IMR-90 (cell line): ENCODE measurements at regions not wholly inside any gene's neighbourhood (a gene's known extent, or its start where the extent isn't known, plus 50 kb on each side); places are given as distances from the start of the nearest gene placed in this dataset.

Experiments used
- ATAC-seq: fragments of 200-7000 bp; cut with Tn5 transposase; 2 replicates; pipeline ENCODE4 v1.9.1; 2020; ENCODE audit warnings: low read depth, mild to moderate bottlenecking, moderate library complexity
- BruUV-seq: library from RNA; stranded (reverse); fragments of 400-500 nt; replicated peaks from 2 replicates; lab custom pipeline; 2021; lab: Mats Ljungman, UMichigan
- CTCF ChIA-PET: fragments of 300-600 bp; formaldehyde crosslinking; extraction: SDS; loops from one replicate; lab custom pipeline; 2021; ENCODE audit warnings: antibody characterized with exemption; lab: Yijun Ruan, JAX
- POLR2A ChIA-PET: fragments of 300-600 bp; sonication (Branson Sonifier 250); formaldehyde crosslinking; loops from one replicate; lab custom pipeline; 2022; ENCODE audit warnings: antibody characterized with exemption; ENCODE audit not compliant: unreplicated experiment; lab: Charles Lee
- DNase-seq: peaks from one replicate; pipeline ENCODE4 v3.0.0; 2013
- H2AFZ ChIP-seq: replicated peaks from 2 replicates; pipeline ENCODE3; 2013; ENCODE audit warnings: low read length, mild to moderate bottlenecking; ENCODE audit not compliant: poor library complexity
- H2AK5ac ChIP-seq: 2 replicates; pipeline ENCODE4 v1.6.1; 2013; ENCODE audit warnings: low read depth, low read length, inconsistent platforms
- H2AK9ac ChIP-seq: replicated peaks from 2 replicates; pipeline ENCODE3; 2013; ENCODE audit warnings: mild to moderate bottlenecking, low read depth, low read length, moderate library complexity; ENCODE audit not compliant: poor library complexity
- H2BK120ac ChIP-seq: 2 replicates; pipeline ENCODE4 v1.6.1; 2013; ENCODE audit warnings: low read depth, low read length, inconsistent platforms
- H2BK15ac ChIP-seq: 3 replicates; pipeline ENCODE4 v1.6.1; 2013; ENCODE audit warnings: low read depth, low read length, inconsistent platforms
- H2BK20ac ChIP-seq: 2 replicates; pipeline ENCODE4 v1.6.1; 2013; ENCODE audit warnings: low read depth, mild to moderate bottlenecking, inconsistent platforms, low read length, moderate library complexity
- H2BK5ac ChIP-seq: 2 replicates; pipeline ENCODE4 v1.6.1; 2013; ENCODE audit warnings: mild to moderate bottlenecking, low read depth, low read length, inconsistent platforms; ENCODE audit not compliant: poor library complexity, severe bottlenecking
- H3K14ac ChIP-seq: replicated peaks from 2 replicates; pipeline ENCODE4 v1.6.1; 2013; ENCODE audit warnings: low read depth, low read length, inconsistent platforms
- H3K18ac ChIP-seq: 2 replicates; pipeline ENCODE4 v1.6.1; 2013; ENCODE audit warnings: low read depth, low read length, control low read depth
- H3K23ac ChIP-seq: 2 replicates; pipeline ENCODE4 v1.6.1; 2013; ENCODE audit warnings: low read depth, low read length, inconsistent platforms
- H3K27ac ChIP-seq: 2 replicates; pipeline ENCODE4 v1.5.1; 2013; ENCODE audit warnings: mild to moderate bottlenecking, control low read depth, low read length; ENCODE audit not compliant: insufficient read depth
- H3K27me3 ChIP-seq: 2 replicates; pipeline ENCODE4 v1.6.1; 2013; ENCODE audit warnings: low read length; ENCODE audit not compliant: control insufficient read depth, insufficient read depth
- H3K36me3 ChIP-seq: 2 replicates; pipeline ENCODE4 v1.6.1; 2013; ENCODE audit warnings: low read length, mixed read lengths; ENCODE audit not compliant: control insufficient read depth, insufficient read depth
- H3K4ac ChIP-seq: 2 replicates; pipeline ENCODE4 v1.6.1; 2013; ENCODE audit warnings: low read depth, low read length, inconsistent platforms
- H3K4me1 ChIP-seq: 2 replicates; pipeline ENCODE4 v1.6.1; 2013; ENCODE audit warnings: low read length, mixed read lengths; ENCODE audit not compliant: control insufficient read depth, insufficient read depth
- H3K4me2 ChIP-seq: 2 replicates; pipeline ENCODE4 v1.6.1; 2013; ENCODE audit warnings: low read depth, mild to moderate bottlenecking, control low read depth, low read length, moderate library complexity
- H3K4me3 ChIP-seq: 2 replicates; pipeline ENCODE4 v1.5.1; 2013; ENCODE audit warnings: low read depth, mild to moderate bottlenecking, control low read depth, low read length, moderate library complexity; ENCODE audit not compliant: insufficient read depth
- H3K56ac ChIP-seq: 2 replicates; pipeline ENCODE4 v1.6.1; 2013; ENCODE audit warnings: low read length, inconsistent platforms; ENCODE audit not compliant: insufficient read depth; ENCODE audit errors: extremely low read depth
- H3K79me1 ChIP-seq, 2 experiments: 2 replicates each; pipeline ENCODE4 v1.6.1; 2013; ENCODE audit warnings: low read length in 2 of 2, inconsistent platforms in 1 of 2, low read depth in 1 of 2
- H3K9ac ChIP-seq: 2 replicates; pipeline ENCODE4 v1.6.1; 2013; ENCODE audit warnings: low read depth, low read length, control low read depth
- H3K9me1 ChIP-seq: 2 replicates; pipeline ENCODE4 v1.6.1; 2013; ENCODE audit warnings: low read length, inconsistent platforms; ENCODE audit not compliant: insufficient read depth
- H3K9me3 ChIP-seq: 2 replicates; pipeline ENCODE4 v1.6.1; 2013; ENCODE audit warnings: low read length; ENCODE audit not compliant: control insufficient read depth, insufficient read depth
- H4K20me1 ChIP-seq: 2 replicates; pipeline ENCODE4 v1.6.1; 2013; ENCODE audit warnings: low read length, inconsistent platforms; ENCODE audit not compliant: insufficient read depth
- H4K5ac ChIP-seq: 2 replicates; pipeline ENCODE4 v1.6.1; 2013; ENCODE audit warnings: mild to moderate bottlenecking, low read depth, low read length, control low read depth
- H4K8ac ChIP-seq, 2 experiments: 2 replicates each; pipeline ENCODE4 v1.6.1; 2013; ENCODE audit warnings: low read depth in 2 of 2, low read length in 2 of 2, control low read depth in 1 of 2, inconsistent platforms in 1 of 2
- H4K91ac ChIP-seq: 2 replicates; pipeline ENCODE4 v1.6.1; 2013; ENCODE audit warnings: low read depth, low read length, inconsistent platforms; ENCODE audit not compliant: insufficient read depth
- BHLHE40 ChIP-seq: fragments of 150-350 bp; IDR thresholded peaks from 2 replicates; pipeline ENCODE4 v1.6.1; 2016; ENCODE audit warnings: mild to moderate bottlenecking, low read depth, low read length
- CEBPB ChIP-seq: IDR thresholded peaks from 2 replicates; pipeline ENCODE4 v1.6.1; 2012; ENCODE audit warnings: low read depth, low read length, improper control_type of control experiment
- CHD1 ChIP-seq: IDR thresholded peaks from 2 replicates; pipeline ENCODE4 v1.6.1; 2012; ENCODE audit warnings: low read depth, low read length, improper control_type of control experiment
- CTCF ChIP-seq: conservative IDR thresholded peaks from 2 replicates; pipeline ENCODE4 v1.5.1; 2012; ENCODE audit warnings: mild to moderate bottlenecking, low read depth, low read length, improper control_type of control experiment
- ELK1 ChIP-seq: fragments of 150-350 bp; IDR thresholded peaks from 2 replicates; pipeline ENCODE4 v1.6.1; 2016; ENCODE audit warnings: low read depth, mild to moderate bottlenecking, low read length, moderate library complexity, borderline replicate concordance
- FOS ChIP-seq: fragments of 150-350 bp; IDR thresholded peaks from 2 replicates; pipeline ENCODE4 v1.6.1; 2016; ENCODE audit warnings: low read depth, low read length
- MAFK ChIP-seq: IDR thresholded peaks from 2 replicates; pipeline ENCODE4 v1.6.1; 2012; ENCODE audit warnings: low read depth, low read length, improper control_type of control experiment
- MAZ ChIP-seq: IDR thresholded peaks from 2 replicates; pipeline ENCODE4 v1.6.1; 2012; ENCODE audit warnings: low read depth, mild to moderate bottlenecking, low read length, improper control_type of control experiment, moderate library complexity, borderline replicate concordance
- MXI1 ChIP-seq: IDR thresholded peaks from 2 replicates; pipeline ENCODE4 v1.6.1; 2012; ENCODE audit warnings: low read depth, mild to moderate bottlenecking, low read length, moderate library complexity, borderline replicate concordance
- NFE2L2 ChIP-seq: fragments of 150-350 bp; IDR thresholded peaks from 2 replicates; pipeline ENCODE4 v1.6.1; 2016; ENCODE audit warnings: low read depth, mild to moderate bottlenecking, low read length
- POLR2A ChIP-seq: IDR thresholded peaks from 2 replicates; pipeline ENCODE4 v1.6.1; 2012; ENCODE audit warnings: mild to moderate bottlenecking, low read depth, low read length
- RAD21 ChIP-seq: IDR thresholded peaks from 2 replicates; pipeline ENCODE4 v1.6.1; 2012; ENCODE audit warnings: low read length, improper control_type of control experiment
- RCOR1 ChIP-seq: IDR thresholded peaks from 2 replicates; pipeline ENCODE4 v1.6.1; 2012; ENCODE audit warnings: mild to moderate bottlenecking, low read length, improper control_type of control experiment; ENCODE audit not compliant: insufficient replicate concordance
- RFX5 ChIP-seq: IDR thresholded peaks from 2 replicates; pipeline ENCODE4 v1.8.0; 2012; ENCODE audit warnings: low read depth, mild to moderate bottlenecking, low read length, moderate library complexity
- SMC3 ChIP-seq: fragments of 150-350 bp; IDR thresholded peaks from 2 replicates; pipeline ENCODE4 v1.6.1; 2016; ENCODE audit warnings: low read depth, mild to moderate bottlenecking, antibody characterized with exemption, low read length, moderate library complexity
- USF2 ChIP-seq: fragments of 150-350 bp; IDR thresholded peaks from 2 replicates; pipeline ENCODE4 v1.6.1; 2017; ENCODE audit warnings: mild to moderate bottlenecking, antibody characterized with exemption, low read length, low read depth
- WGBS, 2 experiments: methylation state at CpG; one replicate each; pipeline versions ENCODE4 v1.1.5 to v1.1.7; 2013; ENCODE audit warnings: missing lambda C conversion rate in 2 of 2; ENCODE audit not compliant: insufficient read length in 1 of 2; ENCODE audit errors: extremely low coverage in 2 of 2; 5-methylcytosine and 5-hydroxymethylcytosine counted together
- dilution Hi-C: fragments of 300-500 bp; cut with HindIII; formaldehyde crosslinking; loops from one replicate; pipeline ENCODE4 v1.14.3; 2018; ENCODE audit warnings: low sequenced_read_pairs; ENCODE audit not compliant: unreplicated experiment
- in situ Hi-C: fragments of 300-500 bp; cut with MboI; formaldehyde crosslinking; loops from 3 replicates; pipeline ENCODE4 v1.14.3; 2019; ENCODE audit warnings: low sequenced_read_pairs, inconsistent platforms, mixed read lengths
- intact Hi-C: fragments of 100-400 bp; cut with micrococcal nuclease; formaldehyde crosslinking; loops from 2 replicates; pipeline ENCODE4 v1.10.0; 2022

- 73% methylated on average over 2 of the region's 4 CpGs; no CpG with 5 or more reads in 1 of the 2 experiments for WGBS, 2 experiments
- no peaks in the 10 kb centered on the region for H3K9me3 ChIP-seq
- ATAC-seq (no peak), DNase-seq (no peak)
- no peak overlapping the region for H3K4me3 ChIP-seq
- H4K91ac ChIP-seq = no peak overlapping the region
- in situ Hi-C loops (no loop called here), intact Hi-C loops (no loop called here), dilution Hi-C loops (no loop called here)
- no peak overlapping the region for H3K4me2 ChIP-seq
- H3K79me1 ChIP-seq = no peaks in the 10 kb centered on the region
- H3K14ac ChIP-seq = no peak overlapping the region
- H3K27me3 ChIP-seq = no peaks in the 10 kb centered on the region
- H3K9ac ChIP-seq = no peak overlapping the region
- H2BK15ac ChIP-seq = no peak overlapping the region
- H3K23ac ChIP-seq = no peak overlapping the region
- CTCF ChIA-PET = no interaction called here
- H3K18ac ChIP-seq = no peak overlapping the region
- no peak overlapping the region for H3K4ac ChIP-seq
- no peak overlapping the region for H4K5ac ChIP-seq
- no peak overlapping the region for H3K56ac ChIP-seq
- H2AFZ ChIP-seq = no peak overlapping the region
- BruUV-seq = no TSS peak
- no peaks in the 10 kb centered on the region for H3K4me1 ChIP-seq
- H3K27ac ChIP-seq = no peak overlapping the region
- POLR2A ChIA-PET = no interaction called here
- no peak overlapping the region for H2BK5ac ChIP-seq
- H2BK20ac ChIP-seq = no peak overlapping the region
- no peaks in the 10 kb centered on the region for H3K9me1 ChIP-seq
- TF ChIP-seq RFX5 (no peak), CTCF (no peak), BHLHE40 (no peak), POLR2A (no peak), MAFK (no peak), MAZ (no peak), USF2 (no peak), CHD1 (no peak), SMC3 (no peak), RCOR1 (no peak), MXI1 (no peak), ELK1 (no peak), RAD21 (no peak), FOS (no peak), CEBPB (no peak), NFE2L2 (no peak)
- H4K8ac ChIP-seq = no peak overlapping the region
- H3K36me3 ChIP-seq = no peaks in the 10 kb centered on the region
- no peaks in the 10 kb centered on the region for H4K20me1 ChIP-seq
- no peak overlapping the region for H2AK9ac ChIP-seq
- H2AK5ac ChIP-seq = no peak overlapping the region
- no peak overlapping the region for H2BK120ac ChIP-seq
These were observed 52.3 kb upstream of the DISP3 start for GRCh38 chr1:11426617-11427016.
